HCT116 (cell line): ENCODE measurements at regions not wholly inside any gene's neighbourhood (a gene's known extent, or its start where the extent isn't known, plus 50 kb on each side); places are given as distances from the start of the nearest gene placed in this dataset.

Experiments used
- EZH2phosphoT487 ChIP-seq: fragments of 200-600 bp; IDR thresholded peaks from 2 replicates; pipeline ENCODE4 v1.6.1; 2018; ENCODE audit warnings: antibody characterized with exemption, borderline replicate concordance
- TF ChIP-seq, protein P1 (sequence below): IDR thresholded peaks from 2 replicates; pipeline ENCODE4 v1.6.1; 2012
- TF ChIP-seq, protein P2 (sequence below), 3 experiments: fragments of 200-600 bp in 1 of 3; sonication (generic) in 1 of 3; IDR thresholded peaks in 2 of 3; conservative IDR thresholded peaks in 1 of 3; 2 replicates each; pipeline ENCODE4 v1.5.1; 2012 to 2017; ENCODE audit warnings: low read depth in 2 of 3, low read length in 2 of 3, antibody characterized with exemption in 1 of 3, borderline replicate concordance in 1 of 3, control low read depth in 1 of 3, mild to moderate bottlenecking in 1 of 3, mixed read lengths in 1 of 3, mixed run types in 1 of 3, moderate library complexity in 1 of 3; ENCODE audit not compliant: insufficient read depth in 1 of 3
- TF ChIP-seq, protein P3 (sequence below): IDR thresholded peaks from 2 replicates; pipeline ENCODE4 v1.6.1; 2012

DNA sequence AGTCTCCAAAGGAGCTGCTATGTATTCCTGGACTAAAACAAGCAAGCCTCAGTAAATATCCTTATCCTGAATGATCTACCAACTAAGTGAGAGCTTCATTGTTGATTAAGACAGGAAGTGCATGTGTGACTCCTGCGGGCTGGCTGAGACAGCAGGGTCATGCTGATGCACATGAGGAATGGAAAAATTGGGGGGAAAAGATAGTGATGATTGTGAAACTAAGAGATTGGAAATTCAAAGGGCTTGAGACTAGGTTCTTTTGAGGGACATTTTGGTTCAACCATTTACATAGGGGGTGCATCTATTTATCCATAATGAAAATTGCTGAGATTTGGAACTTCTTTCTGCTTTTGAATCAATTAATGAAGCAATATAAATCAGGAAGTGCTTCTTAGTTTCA lies 61.1 kb upstream of the C1QTNF7 start:
- TF ChIP-seq, protein P1, sequence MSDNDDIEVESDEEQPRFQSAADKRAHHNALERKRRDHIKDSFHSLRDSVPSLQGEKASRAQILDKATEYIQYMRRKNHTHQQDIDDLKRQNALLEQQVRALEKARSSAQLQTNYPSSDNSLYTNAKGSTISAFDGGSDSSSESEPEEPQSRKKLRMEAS: no peak
- TF ChIP-seq EZH2phosphoT487: no peak
- TF ChIP-seq, protein P2, sequence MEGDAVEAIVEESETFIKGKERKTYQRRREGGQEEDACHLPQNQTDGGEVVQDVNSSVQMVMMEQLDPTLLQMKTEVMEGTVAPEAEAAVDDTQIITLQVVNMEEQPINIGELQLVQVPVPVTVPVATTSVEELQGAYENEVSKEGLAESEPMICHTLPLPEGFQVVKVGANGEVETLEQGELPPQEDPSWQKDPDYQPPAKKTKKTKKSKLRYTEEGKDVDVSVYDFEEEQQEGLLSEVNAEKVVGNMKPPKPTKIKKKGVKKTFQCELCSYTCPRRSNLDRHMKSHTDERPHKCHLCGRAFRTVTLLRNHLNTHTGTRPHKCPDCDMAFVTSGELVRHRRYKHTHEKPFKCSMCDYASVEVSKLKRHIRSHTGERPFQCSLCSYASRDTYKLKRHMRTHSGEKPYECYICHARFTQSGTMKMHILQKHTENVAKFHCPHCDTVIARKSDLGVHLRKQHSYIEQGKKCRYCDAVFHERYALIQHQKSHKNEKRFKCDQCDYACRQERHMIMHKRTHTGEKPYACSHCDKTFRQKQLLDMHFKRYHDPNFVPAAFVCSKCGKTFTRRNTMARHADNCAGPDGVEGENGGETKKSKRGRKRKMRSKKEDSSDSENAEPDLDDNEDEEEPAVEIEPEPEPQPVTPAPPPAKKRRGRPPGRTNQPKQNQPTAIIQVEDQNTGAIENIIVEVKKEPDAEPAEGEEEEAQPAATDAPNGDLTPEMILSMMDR (IDR thresholded peaks at IDR 0.05 in 2 of 3, conservative IDR thresholded peaks at IDR 0.05 in 1 of 3; ENCODE audit: borderline replicate concordance in 1 of 3, insufficient read depth in 1 of 3, low read depth in 2 of 3, low read length in 2 of 3): no peak
- TF ChIP-seq, protein P3, sequence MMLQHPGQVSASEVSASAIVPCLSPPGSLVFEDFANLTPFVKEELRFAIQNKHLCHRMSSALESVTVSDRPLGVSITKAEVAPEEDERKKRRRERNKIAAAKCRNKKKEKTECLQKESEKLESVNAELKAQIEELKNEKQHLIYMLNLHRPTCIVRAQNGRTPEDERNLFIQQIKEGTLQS: no peak
